GM12892 (cell line): ENCODE measurements at regions not wholly inside any gene's neighbourhood (a gene's known extent, or its start where the extent isn't known, plus 50 kb on each side); places are given as distances from the start of the nearest gene placed in this dataset.

ENCODE experiments used
- POLR2A ChIP-seq: IDR thresholded peaks from 2 replicates; pipeline ENCODE4 v1.6.1; 2011; ENCODE audit warnings: low read depth, low read length, control low read depth
- POLR2AphosphoS5 ChIP-seq: IDR thresholded peaks from 2 replicates; pipeline ENCODE4 v1.6.1; 2011; ENCODE audit warnings: low read depth, low read length, control low read depth
- TAF1 ChIP-seq: IDR thresholded peaks from 2 replicates; pipeline ENCODE4 v1.6.1; 2011; ENCODE audit warnings: low read depth, mild to moderate bottlenecking, control low read depth, low read length, borderline replicate concordance

DNA sequence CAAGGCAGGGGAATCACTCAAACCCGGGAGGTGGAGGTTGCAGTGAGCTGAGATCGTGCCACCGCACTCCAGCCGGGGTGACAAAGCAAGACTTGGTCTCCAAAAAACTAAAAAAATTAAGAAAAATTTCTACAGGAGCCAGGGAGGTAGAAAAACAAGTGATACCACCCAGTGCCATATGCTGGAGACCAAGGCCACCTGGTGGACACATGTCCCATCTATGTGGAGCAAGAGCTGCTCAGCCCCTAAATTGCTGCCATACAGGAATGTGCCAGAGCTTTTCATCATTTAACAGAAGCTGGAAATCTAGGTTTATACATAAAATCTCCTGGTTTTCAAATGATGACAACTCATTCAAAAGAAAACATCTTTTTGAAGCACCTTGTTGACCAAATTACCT is 61.4 kb upstream of the ELK3 start:
- TF ChIP-seq POLR2A (no peak), POLR2AphosphoS5 (no peak), TAF1 (no peak)
